Gastroesophageal sphincter (tissue), 4 donors: ENCODE measurements at regions not wholly inside any gene's neighbourhood (a gene's known extent, or its start where the extent isn't known, plus 50 kb on each side); places are given as distances from the start of the nearest gene placed in this dataset.

Source experiments
- ATAC-seq: fragments of 150-250 bp; one replicate; pipeline ENCODE4 v1.9.1; 2016; ENCODE audit warnings: mild to moderate bottlenecking, moderate library complexity
- H3K27ac ChIP-seq, 4 donors: fragments of 200-600 bp; sonication (generic) in 3 of 4; 1 replicate in 3 of 4; 2 replicates in 1 of 4; pipeline ENCODE4 v1.5.1; 2016 to 2019
- H3K27me3 ChIP-seq: fragments of 200-600 bp; sonication (generic); one replicate; pipeline ENCODE4 v1.5.1; 2019
- H3K36me3 ChIP-seq, 2 donors: fragments of 200-600 bp; sonication (generic); one replicate each; pipeline ENCODE4 v1.5.1; 2019; ENCODE audit warnings: control low read depth in 1 of 2
- H3K4me1 ChIP-seq, 3 donors: fragments of 200-600 bp; sonication (generic); 1 replicate in 2 of 3; 2 replicates in 1 of 3; pipeline ENCODE4 v1.5.1; 2016 to 2019; ENCODE audit warnings: control low read depth in 2 of 3
- H3K4me3 ChIP-seq, 2 donors: fragments of 200-600 bp; sonication (generic); one replicate each; pipeline ENCODE4 v1.5.1; 2019; ENCODE audit warnings: mild to moderate bottlenecking in 1 of 2, moderate library complexity in 1 of 2
- H3K9me3 ChIP-seq, 3 donors: fragments of 200-600 bp; sonication (generic); one replicate each; pipeline ENCODE4 v1.5.1; 2017 to 2019; ENCODE audit warnings: control low read depth in 2 of 3
- CTCF ChIP-seq, 4 experiments: fragments of 200-600 bp in 2 of 4; fragments of 450-650 bp in 2 of 4; sonication (generic) in 1 of 4; IDR thresholded peaks; one replicate each; pipeline ENCODE4 v1.5.1; 2017 to 2019; ENCODE audit warnings: antibody characterized with exemption in 4 of 4, mild to moderate bottlenecking in 2 of 4, moderate library complexity in 2 of 4
- EP300 ChIP-seq: sonication (generic); formaldehyde crosslinking; IDR thresholded peaks from one replicate; pipeline ENCODE4 v1.6.1; 2017; ENCODE audit warnings: antibody characterized with exemption, mild to moderate bottlenecking
- POLR2A ChIP-seq, 2 donors: fragments of 450-650 bp; IDR thresholded peaks; one replicate each; pipeline ENCODE4 v1.6.1; 2017; ENCODE audit warnings: antibody characterized with exemption in 2 of 2, mild to moderate bottlenecking in 2 of 2, moderate library complexity in 1 of 2
- POLR2AphosphoS5 ChIP-seq: sonication (generic); formaldehyde crosslinking; IDR thresholded peaks from one replicate; pipeline ENCODE4 v1.6.1; 2017; ENCODE audit warnings: antibody characterized with exemption
- WGBS, 2 donors: methylation state at CpG; one replicate each; pipeline ENCODE4 v1.1.5; 2018; ENCODE audit warnings: low coverage in 1 of 2; 5-methylcytosine and 5-hydroxymethylcytosine counted together

GRCh38 chr2:774436-774835 lies 97.2 kb upstream of the TMEM18 start:
- no peaks in the 10 kb centered on the region for H3K36me3 ChIP-seq
- 52 to 54% methylated on average over 3 to 7 of the region's 7 CpGs for WGBS, 2 donors
- H3K9me3 ChIP-seq: no peaks in the 10 kb centered on the region
- ATAC-seq: no peak
- H3K4me3 ChIP-seq: no peak overlapping the region
- H3K27me3 ChIP-seq: no peaks in the 10 kb centered on the region
- TF ChIP-seq POLR2A (IDR thresholded peaks at IDR 0.05) (no peak), POLR2AphosphoS5 (no peak), CTCF (IDR thresholded peaks at IDR 0.05) (no peak), EP300 (no peak)
- H3K4me1 ChIP-seq: no peaks in the 10 kb centered on the region
- H3K27ac ChIP-seq: no peak overlapping the region

- Histone ChIP-seq H3K27me3 (no peaks in the 10 kb centered on the region), H3K4me1 (no peaks in the 10 kb centered on the region), H3K4me3 (no peak overlapping the region), H3K36me3 (no peaks in the 10 kb centered on the region), H3K27ac (no peak overlapping the region), H3K9me3 (no peaks in the 10 kb centered on the region)
- WGBS, 2 donors: 68% methylated on average over 6 of the region's 11 CpGs
- TF ChIP-seq EP300 (no peak), POLR2AphosphoS5 (no peak), POLR2A (IDR thresholded peaks at IDR 0.05) (no peak), CTCF (IDR thresholded peaks at IDR 0.05) (no peak)
- ATAC-seq: no peak
Measured at GRCh38 chr2:773256-774160, 96.3 kb upstream of the TMEM18 start.

GRCh38 chr2:771538-771937 lies 94.3 kb upstream of the TMEM18 start:
- WGBS, 2 donors: 80% methylated on average over 1 of the region's 12 CpGs; no CpG with 5 or more reads in 1 of the 2 donors
- no peak for ATAC-seq

GRCh38 chr2:770776-771175 lies 93.6 kb upstream of the TMEM18 start:
- 90 to 100% methylated on average over 1 to 2 of the region's 2 CpGs for WGBS, 2 donors
- no peaks in the 10 kb centered on the region for H3K9me3 ChIP-seq
- no peak overlapping the region for H3K4me3 ChIP-seq
- TF ChIP-seq EP300: no peak
- TF ChIP-seq POLR2AphosphoS5: no peak
- no peak for TF ChIP-seq CTCF (IDR thresholded peaks at IDR 0.05)
- no peak for TF ChIP-seq POLR2A (IDR thresholded peaks at IDR 0.05)
- H3K27ac ChIP-seq: no peak overlapping the region
- H3K27me3 ChIP-seq: no peaks in the 10 kb centered on the region
- H3K36me3 ChIP-seq: no peaks in the 10 kb centered on the region
- ATAC-seq: no peak
- no peaks in the 10 kb centered on the region for H3K4me1 ChIP-seq

More at GRCh38 chr2:771538-771937, 94.3 kb upstream of the TMEM18 start:
- Histone ChIP-seq H3K27ac (no peak overlapping the region), H3K4me1 (no peaks in the 10 kb centered on the region), H3K36me3 (no peaks in the 10 kb centered on the region), H3K9me3 (no peaks in the 10 kb centered on the region), H3K27me3 (no peaks in the 10 kb centered on the region), H3K4me3 (no peak overlapping the region)
- no peak for TF ChIP-seq POLR2AphosphoS5
- no peak for TF ChIP-seq CTCF (IDR thresholded peaks at IDR 0.05)
- TF ChIP-seq POLR2A (IDR thresholded peaks at IDR 0.05): no peak
- TF ChIP-seq EP300: no peak

GRCh38 chr2:769771-770170 lies 92.6 kb upstream of the TMEM18 start:
- Histone ChIP-seq H3K27me3 (no peaks in the 10 kb centered on the region), H3K36me3 (no peaks in the 10 kb centered on the region), H3K9me3 (no peaks in the 10 kb centered on the region), H3K4me3 (no peak overlapping the region), H3K4me1 (no peaks in the 10 kb centered on the region), H3K27ac (no peak overlapping the region)
- ATAC-seq: no peak
- 67 to 78% methylated on average over 2 of the region's 2 CpGs for WGBS, 2 donors
- no peak for TF ChIP-seq EP300
- TF ChIP-seq CTCF (IDR thresholded peaks at IDR 0.05): no peak
- no peak for TF ChIP-seq POLR2A (IDR thresholded peaks at IDR 0.05)
- TF ChIP-seq POLR2AphosphoS5: no peak
